ENCODE measurements at regions not wholly inside any gene's neighbourhood (a gene's known extent, or its start where the extent isn't known, plus 50 kb on each side); places are given as distances from the start of the nearest gene placed in this dataset.

GRCh38 chr13:86788616-86789015 lies 882.6 kb upstream of the SLITRK5 start:
- no peaks in the 10 kb centered on the region for H3K79me2 ChIP-seq (ENCODE audit: control insufficient read depth, insufficient read depth, low read length)
- no peaks in the 10 kb centered on the region for H4K20me1 ChIP-seq (ENCODE audit: control insufficient read depth, extremely low read depth, insufficient read depth, low read length)
- no peaks in the 10 kb centered on the region for H3K36me3 ChIP-seq (ENCODE audit: control insufficient read depth in 2 of 2, extremely low read depth in 1 of 2, insufficient read depth in 2 of 2, low read length in 2 of 2)
- no peak overlapping the region for H3K4me3 ChIP-seq (ENCODE audit: control insufficient read depth in 2 of 3, extremely low read depth in 1 of 3, insufficient read depth in 2 of 3, low read depth in 1 of 3, low read length in 3 of 3)
- DNase-seq (ENCODE audit: low read depth, low spot score) (no peak), FAIRE-seq (no peak)
- no peak overlapping the region for H2AFZ ChIP-seq (ENCODE audit: control insufficient read depth, low read length)
- H3K4me2 ChIP-seq (ENCODE audit: control insufficient read depth, extremely low read depth, insufficient read depth, low read depth, low read length) = no peak overlapping the region
- no peaks in the 10 kb centered on the region for H3K9me3 ChIP-seq (ENCODE audit: control insufficient read depth, low read depth, low read length)
- H3K4me1 ChIP-seq (ENCODE audit: control insufficient read depth, extremely low read depth, insufficient read depth, low read length) = no peaks in the 10 kb centered on the region
- no peaks in the 10 kb centered on the region for H3K27me3 ChIP-seq (ENCODE audit: control insufficient read depth, extremely low read depth, insufficient read depth, low read length)
- H3K9ac ChIP-seq (ENCODE audit: control insufficient read depth, extremely low read depth, insufficient read depth, low read length) = no peak overlapping the region
- TF ChIP-seq EZH2 (IDR thresholded peaks at IDR 0.05; ENCODE audit: low read length) (no peak), CTCF (optimal IDR thresholded peaks at IDR 0.05 in 1 of 3, IDR thresholded peaks at IDR 0.05 in 1 of 3, conservative IDR thresholded peaks at IDR 0.05 in 1 of 3; ENCODE audit: extremely low read depth in 1 of 3, insufficient read depth in 2 of 3, low read length in 3 of 3) (no peak)
- H3K27ac ChIP-seq (ENCODE audit: control insufficient read depth, insufficient read depth, low read length) = no peak overlapping the region
- dilution Hi-C loops (cut with MboI; ENCODE audit: extremely low pct_ligation_motif_present, low sequenced_read_pairs) = no loop called here
- no peaks in the 10 kb centered on the region for H3K9me1 ChIP-seq (ENCODE audit: control insufficient read depth, extremely low read depth, insufficient read depth, low read length)

- Histone ChIP-seq H3K4me1 (ENCODE audit: control insufficient read depth, extremely low read depth, insufficient read depth, low read length) (no peaks in the 10 kb centered on the region), H3K9me3 (ENCODE audit: control insufficient read depth, low read depth, low read length) (no peaks in the 10 kb centered on the region), H2AFZ (ENCODE audit: control insufficient read depth, low read length) (no peak overlapping the region), H3K4me2 (ENCODE audit: control insufficient read depth, extremely low read depth, insufficient read depth, low read depth, low read length) (no peak overlapping the region), H3K27ac (ENCODE audit: control insufficient read depth, insufficient read depth, low read length) (no peak overlapping the region), H3K27me3 (ENCODE audit: control insufficient read depth, extremely low read depth, insufficient read depth, low read length) (no peaks in the 10 kb centered on the region), H3K4me3 (ENCODE audit: control insufficient read depth in 2 of 3, extremely low read depth in 1 of 3, insufficient read depth in 2 of 3, low read depth in 1 of 3, low read length in 3 of 3) (no peak overlapping the region), H4K20me1 (ENCODE audit: control insufficient read depth, extremely low read depth, insufficient read depth, low read length) (no peaks in the 10 kb centered on the region), H3K79me2 (ENCODE audit: control insufficient read depth, insufficient read depth, low read length) (no peaks in the 10 kb centered on the region), H3K9me1 (ENCODE audit: control insufficient read depth, extremely low read depth, insufficient read depth, low read length) (no peaks in the 10 kb centered on the region), H3K36me3 (ENCODE audit: control insufficient read depth in 2 of 2, extremely low read depth in 1 of 2, insufficient read depth in 2 of 2, low read length in 2 of 2) (no peaks in the 10 kb centered on the region), H3K9ac (ENCODE audit: control insufficient read depth, extremely low read depth, insufficient read depth, low read length) (no peak overlapping the region)
- no peak for DNase-seq (ENCODE audit: low read depth, low spot score)
- FAIRE-seq = no peak
- dilution Hi-C loops (cut with MboI; ENCODE audit: extremely low pct_ligation_motif_present, low sequenced_read_pairs) = no loop called here
- no peak for TF ChIP-seq CTCF (optimal IDR thresholded peaks at IDR 0.05 in 1 of 3, IDR thresholded peaks at IDR 0.05 in 1 of 3, conservative IDR thresholded peaks at IDR 0.05 in 1 of 3; ENCODE audit: extremely low read depth in 1 of 3, insufficient read depth in 2 of 3, low read length in 3 of 3)
- no peak for TF ChIP-seq EZH2 (IDR thresholded peaks at IDR 0.05; ENCODE audit: low read length)
These were observed 879.0 kb upstream of the SLITRK5 start for GRCh38 chr13:86792153-86792651.
